ENCODE measurements at regions not wholly inside any gene's neighbourhood (a gene's known extent, or its start where the extent isn't known, plus 50 kb on each side); places are given as distances from the start of the nearest gene placed in this dataset.

- Mint-ChIP-seq H3K27ac (no peak overlapping the region), H3K9me3 (no peaks in the 10 kb centered on the region), H3K4me3 (no peak overlapping the region), H3K36me3 (no peaks in the 10 kb centered on the region), H3K4me1 (no peaks in the 10 kb centered on the region), H3K27me3 (no peaks in the 10 kb centered on the region)
- CTCF ChIA-PET: no interaction called here
- DNase-seq: no peak
These were observed 182.0 kb downstream of the TENT5D start for GRCh38 chrX:80602036-80602860.

All from activated naive CD4-positive, alpha-beta T cell treated with anti-CD3 and anti-CD28 coated beads, Interleukin-2, amount 10 ng/mL, durations not matched to agents 7 days and 5 days (primary cell).